Mesenchymal stem cell (in vitro differentiated cells and primary cell): ENCODE measurements at regions not wholly inside any gene's neighbourhood (a gene's known extent, or its start where the extent isn't known, plus 50 kb on each side); places are given as distances from the start of the nearest gene placed in this dataset.

ENCODE experiments used
- DNase-seq: peaks from one replicate; pipeline ENCODE4 v3.0.0-alpha.2; 2013
- H2AFZ ChIP-seq: one replicate; pipeline ENCODE4 v1.6.1; 2013; ENCODE audit warnings: low read depth, mild to moderate bottlenecking, control low read depth, inconsistent platforms, low read length, moderate library complexity
- H2AK5ac ChIP-seq: 2 replicates; pipeline ENCODE4 v1.6.1; 2013; ENCODE audit warnings: low read length, moderate library complexity, mild to moderate bottlenecking, inconsistent platforms; ENCODE audit not compliant: severe bottlenecking
- H2BK120ac ChIP-seq: one replicate; pipeline ENCODE4 v1.6.1; 2013; ENCODE audit warnings: low read depth, mild to moderate bottlenecking, inconsistent platforms, low read length, moderate library complexity
- H2BK12ac ChIP-seq, 2 experiments: one replicate each; pipeline ENCODE4 v1.6.1; 2013; ENCODE audit warnings: inconsistent platforms in 2 of 2, low read length in 2 of 2, mild to moderate bottlenecking in 2 of 2, moderate library complexity in 2 of 2, control low read depth in 1 of 2
- H2BK15ac ChIP-seq: one replicate; pipeline ENCODE4 v1.6.1; 2013; ENCODE audit warnings: mild to moderate bottlenecking, low read depth, inconsistent platforms; ENCODE audit not compliant: poor library complexity, severe bottlenecking
- H2BK5ac ChIP-seq: 2 replicates; pipeline ENCODE4 v1.6.1; 2013; ENCODE audit warnings: low read depth, mild to moderate bottlenecking, low read length, control low read depth, inconsistent platforms; ENCODE audit not compliant: poor library complexity, severe bottlenecking
- H3K14ac ChIP-seq, 2 experiments: one replicate each; pipeline ENCODE4 v1.6.1; 2013; ENCODE audit warnings: inconsistent platforms in 2 of 2, low read length in 2 of 2, control low read depth in 1 of 2, mild to moderate bottlenecking in 1 of 2, moderate library complexity in 1 of 2
- H3K18ac ChIP-seq, 2 experiments: one replicate each; pipeline ENCODE4 v1.6.1; 2013; ENCODE audit warnings: inconsistent platforms in 2 of 2, low read length in 2 of 2, control low read depth in 1 of 2, low read depth in 1 of 2, mild to moderate bottlenecking in 1 of 2
- H3K23ac ChIP-seq, 2 experiments: one replicate each; pipeline ENCODE4 v1.6.1; 2013; ENCODE audit warnings: inconsistent platforms in 2 of 2, low read length in 2 of 2, mild to moderate bottlenecking in 2 of 2, moderate library complexity in 2 of 2, control low read depth in 1 of 2
- H3K27ac ChIP-seq: 2 replicates; pipeline ENCODE4 v1.5.1; 2013; ENCODE audit warnings: mild to moderate bottlenecking, moderate library complexity, low read length, control low read depth, inconsistent platforms; ENCODE audit not compliant: poor library complexity, severe bottlenecking
- H3K27me3 ChIP-seq, 2 experiments: 2 replicates each; pipeline versions ENCODE4 v1.6.1 to v1.7.0; 2013; ENCODE audit warnings: low read length in 2 of 2, mild to moderate bottlenecking in 2 of 2, moderate library complexity in 2 of 2, control low read depth in 1 of 2, inconsistent platforms in 1 of 2; ENCODE audit not compliant: control insufficient read depth in 1 of 2, insufficient read depth in 1 of 2
- H3K36me3 ChIP-seq, 2 experiments: 2 replicates each; pipeline versions ENCODE4 v1.6.1 to v1.7.0; 2013; ENCODE audit warnings: low read length in 2 of 2, control low read depth in 1 of 2, inconsistent platforms in 1 of 2, low read depth in 1 of 2, mild to moderate bottlenecking in 1 of 2; ENCODE audit not compliant: insufficient read depth in 2 of 2, control insufficient read depth in 1 of 2
- H3K4ac ChIP-seq, 2 experiments: one replicate each; pipeline ENCODE4 v1.6.1; 2013; ENCODE audit warnings: inconsistent platforms in 2 of 2, low read length in 2 of 2, mild to moderate bottlenecking in 2 of 2, moderate library complexity in 2 of 2, control low read depth in 1 of 2, low read depth in 1 of 2
- H3K4me1 ChIP-seq: 2 replicates; pipeline ENCODE4 v1.6.1; 2013; ENCODE audit warnings: low read depth, low read length, control low read depth; ENCODE audit not compliant: control insufficient read depth, insufficient read depth
- H3K4me2 ChIP-seq: 2 replicates; pipeline ENCODE4 v1.6.1; 2013; ENCODE audit warnings: low read length, mild to moderate bottlenecking, inconsistent platforms; ENCODE audit not compliant: poor library complexity, severe bottlenecking
- H3K4me3 ChIP-seq, 2 experiments: 2 replicates each; pipeline versions ENCODE4 v1.5.1 to v1.7.0; 2013; ENCODE audit warnings: low read length in 2 of 2, mild to moderate bottlenecking in 2 of 2, control low read depth in 1 of 2, low read depth in 1 of 2; ENCODE audit not compliant: insufficient read depth in 1 of 2
- H3K79me1 ChIP-seq: replicated peaks from 2 replicates; pipeline ENCODE4 v1.6.1; 2013; ENCODE audit warnings: mild to moderate bottlenecking, control low read depth, low read length, inconsistent platforms; ENCODE audit not compliant: poor library complexity, severe bottlenecking
- H3K9ac ChIP-seq: 2 replicates; pipeline ENCODE4 v1.7.0; 2013; ENCODE audit warnings: mild to moderate bottlenecking, low read length, moderate library complexity
- H3K9me3 ChIP-seq: 2 replicates; pipeline ENCODE4 v1.7.0; 2013; ENCODE audit warnings: mild to moderate bottlenecking, low read length; ENCODE audit not compliant: control insufficient read depth
- H4K8ac ChIP-seq: one replicate; pipeline ENCODE4 v1.6.1; 2013; ENCODE audit warnings: inconsistent platforms, mild to moderate bottlenecking, low read length, moderate library complexity
- H4K91ac ChIP-seq: one replicate; pipeline ENCODE4 v1.6.1; 2013; ENCODE audit warnings: mild to moderate bottlenecking, low read length, inconsistent platforms
- WGBS: methylation state at CpG from one replicate; pipeline ENCODE4 v1.1.7; 2013; ENCODE audit warnings: mixed read lengths; 5-methylcytosine and 5-hydroxymethylcytosine counted together

- Histone ChIP-seq H2BK120ac (no peak overlapping the region), H3K9ac (no peak overlapping the region), H3K79me1 (peaks cover 8% of the 10 kb centered on the region), H3K4me1 (peaks cover 35% of the 10 kb centered on the region), H3K36me3 (peaks cover 0 to 4% of the 10 kb centered on the region in 2 experiments), H2BK5ac (no peak overlapping the region), H2AFZ (no peak overlapping the region), H3K23ac (no peak overlapping the region), H3K18ac (no peak overlapping the region), H4K91ac (no peak overlapping the region), H3K27me3 (no peaks in the 10 kb centered on the region), H4K8ac (no peak overlapping the region), H3K27ac (no peak overlapping the region), H2BK15ac (no peak overlapping the region), H2BK12ac (no peak overlapping the region), H3K4me2 (no peak overlapping the region), H3K4ac (no peak overlapping the region), H3K14ac (no peak overlapping the region), H3K9me3 (no peaks in the 10 kb centered on the region), H3K4me3 (no peak overlapping the region), H2AK5ac (no peak overlapping the region)
- WGBS, result 97% methylated on average over 2 of the region's 2 CpGs
- DNase-seq, result no peak
Measured at GRCh38 chr16:85387731-85388295, 225.3 kb upstream of the GSE1 start.

- no peaks in the 10 kb centered on the region for H3K27me3 ChIP-seq
- no peaks in the 10 kb centered on the region for H3K9me3 ChIP-seq
- no peak overlapping the region for H3K4me2 ChIP-seq
- peak overlapping the region; percentile 79 to 92 for H3K18ac ChIP-seq
- peak overlapping the region; percentile 29 for H2BK120ac ChIP-seq
- 74% methylated on average over 14 of the region's 19 CpGs for WGBS
- H2BK12ac ChIP-seq, result peak overlapping the region; percentile 67 to 92
- H2AK5ac ChIP-seq, result peak overlapping the region; percentile 88
- no peak overlapping the region for H3K23ac ChIP-seq
- peak overlapping the region; percentile 96 for H2BK15ac ChIP-seq
- H3K4me1 ChIP-seq, result peaks cover 39% of the 10 kb centered on the region
- H3K79me1 ChIP-seq, result peaks cover 10% of the 10 kb centered on the region
- peak overlapping the region; percentile 77 for H4K91ac ChIP-seq
- no peak overlapping the region for H2BK5ac ChIP-seq
- no peak overlapping the region for H3K4me3 ChIP-seq
- H4K8ac ChIP-seq, result peak overlapping the region; percentile 83
- peak overlapping the region; percentile 77 to 81 for H3K4ac ChIP-seq
- no peak for DNase-seq
- no peaks in the 10 kb centered on the region for H3K36me3 ChIP-seq
- peak overlapping the region in 1 of 2 experiments; percentile 20 for H3K14ac ChIP-seq
- H2AFZ ChIP-seq, result no peak overlapping the region
- peak overlapping the region; percentile 38 for H3K27ac ChIP-seq
- H3K9ac ChIP-seq, result peak overlapping the region; percentile 15
Measured at GRCh38 chr16:85389679-85390470, 223.2 kb upstream of the GSE1 start.

- Histone ChIP-seq H2BK15ac (no peak overlapping the region), H3K4me3 (peak overlapping the region in 1 of 2 experiments; percentile 23), H4K91ac (peak overlapping the region; percentile 84), H3K18ac (peak overlapping the region; percentile 92 to 93), H3K27ac (peak overlapping the region; percentile 38), H3K23ac (no peak overlapping the region), H3K4me1 (peaks cover 37% of the 10 kb centered on the region), H2AK5ac (peak overlapping the region; percentile 88), H2BK5ac (no peak overlapping the region), H2BK12ac (peak overlapping the region; percentile 92 to 96), H3K36me3 (no peaks in the 10 kb centered on the region), H3K27me3 (no peaks in the 10 kb centered on the region), H4K8ac (peak overlapping the region; percentile 83), H2BK120ac (no peak overlapping the region), H3K14ac (peak overlapping the region in 1 of 2 experiments; percentile 68), H3K9me3 (no peaks in the 10 kb centered on the region), H3K4me2 (peak overlapping the region; percentile 29), H3K4ac (peak overlapping the region; percentile 81), H2AFZ (no peak overlapping the region), H3K9ac (peak overlapping the region; percentile 15), H3K79me1 (peaks cover 10% of the 10 kb centered on the region)
- DNase-seq, result peak; percentile 95
- 32% methylated on average over 20 of the region's 24 CpGs for WGBS
Measured at GRCh38 chr16:85390511-85391174, 222.5 kb upstream of the GSE1 start.
